Glomerular endothelial cell (primary cell): ENCODE measurements at regions not wholly inside any gene's neighbourhood (a gene's known extent, or its start where the extent isn't known, plus 50 kb on each side); places are given as distances from the start of the nearest gene placed in this dataset.

ENCODE experiments used
- DNase-seq: peaks from one replicate; pipeline ENCODE4 v3.0.0-alpha.2; 2011; ENCODE audit warnings: low read depth, low spot score; ENCODE audit errors: extremely low read depth

GRCh38 chr1:95415146-95415545, 181.1 kb downstream of the RWDD3 start:
- no peak for DNase-seq

DNA sequence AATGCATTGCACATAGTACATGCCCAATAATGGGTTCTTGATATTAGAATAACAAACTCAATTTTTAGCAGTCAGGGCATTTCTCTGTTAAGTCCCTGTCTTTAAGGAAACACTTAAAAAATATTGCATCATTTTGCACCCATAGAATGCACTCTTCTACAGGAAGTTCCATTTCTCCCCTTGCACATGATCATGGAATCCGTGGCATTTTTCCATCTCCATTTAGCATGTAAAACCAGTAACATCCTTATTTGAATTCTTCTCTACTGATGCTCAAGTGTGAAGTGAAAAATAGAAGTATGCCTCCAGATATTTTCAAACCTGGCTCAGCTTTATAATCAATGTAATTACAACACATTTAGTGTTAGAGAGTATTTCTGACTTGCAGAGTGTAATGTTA, 192.8 kb downstream of the RWDD3 start:
- DNase-seq, result no peak

DNA sequence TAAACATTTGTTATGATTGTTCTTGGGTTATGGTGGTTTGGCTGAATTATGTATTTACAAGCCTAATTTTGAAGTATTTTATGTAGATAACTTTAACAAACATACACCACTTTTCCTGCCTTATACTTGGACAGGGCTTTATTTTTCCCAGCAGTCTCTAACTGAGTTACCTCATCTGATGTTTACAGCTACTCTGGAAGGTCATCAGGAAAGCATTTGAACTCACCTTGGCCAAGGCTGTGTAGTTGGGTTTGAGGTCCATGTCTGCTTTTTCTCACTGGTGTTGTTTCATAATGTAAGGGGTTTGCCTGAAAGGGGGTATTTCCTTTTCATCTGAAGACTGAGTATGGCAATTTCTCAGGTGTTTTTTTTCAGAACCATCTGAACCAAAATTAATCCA, 193.5 kb downstream of the RWDD3 start:
- no peak for DNase-seq

- DNase-seq, result no peak
These were observed 197.2 kb downstream of the RWDD3 start for GRCh38 chr1:95431235-95431634.

GRCh38 chr1:95435611-95436010, 201.6 kb downstream of the RWDD3 start:
- no peak for DNase-seq

GRCh38 chr1:95437011-95437410, 203.0 kb downstream of the RWDD3 start:
- DNase-seq, result no peak

DNA sequence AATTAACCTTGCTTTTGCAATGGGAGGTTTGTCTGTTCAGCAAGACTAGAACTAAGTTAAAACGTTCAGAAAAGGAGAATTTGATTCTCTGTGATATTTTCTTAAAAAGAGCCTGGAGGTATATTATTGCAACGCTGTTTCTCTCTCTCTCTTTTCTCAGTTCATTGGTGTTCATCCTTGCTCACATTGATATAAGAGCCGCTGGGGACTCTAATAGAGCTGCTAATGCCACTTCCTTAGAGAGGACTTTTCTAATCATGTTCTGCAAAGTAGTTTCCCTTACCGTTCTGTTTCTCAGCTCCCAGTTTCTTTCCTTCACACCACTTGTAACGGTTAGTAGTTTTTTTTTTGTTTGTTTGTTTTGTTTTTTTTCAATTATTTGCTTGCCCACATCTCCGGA, 203.8 kb downstream of the RWDD3 start:
- no peak for DNase-seq

GRCh38 chr1:95438218-95438948, 204.4 kb downstream of the RWDD3 start:
- no peak for DNase-seq

DNA sequence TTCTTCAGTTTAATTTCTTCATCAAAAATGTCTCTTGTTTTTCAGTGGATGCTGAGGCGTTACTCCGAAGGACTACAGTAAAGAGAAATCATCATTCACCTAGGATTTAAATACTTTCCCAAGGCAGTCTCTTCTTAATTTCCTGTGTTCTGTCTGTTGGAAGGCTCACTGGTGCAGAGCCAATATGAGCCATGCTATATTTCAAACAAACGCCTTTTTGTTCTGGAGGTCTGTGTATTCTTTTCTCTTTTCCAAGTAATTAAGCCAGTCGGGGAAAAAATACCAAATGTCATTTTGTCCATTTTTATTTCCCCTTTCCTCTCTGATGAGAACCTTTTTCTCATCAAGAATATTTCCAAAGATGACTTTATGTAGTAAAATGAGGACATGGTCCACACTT, 206.5 kb downstream of the RWDD3 start:
- DNase-seq, result no peak

DNA sequence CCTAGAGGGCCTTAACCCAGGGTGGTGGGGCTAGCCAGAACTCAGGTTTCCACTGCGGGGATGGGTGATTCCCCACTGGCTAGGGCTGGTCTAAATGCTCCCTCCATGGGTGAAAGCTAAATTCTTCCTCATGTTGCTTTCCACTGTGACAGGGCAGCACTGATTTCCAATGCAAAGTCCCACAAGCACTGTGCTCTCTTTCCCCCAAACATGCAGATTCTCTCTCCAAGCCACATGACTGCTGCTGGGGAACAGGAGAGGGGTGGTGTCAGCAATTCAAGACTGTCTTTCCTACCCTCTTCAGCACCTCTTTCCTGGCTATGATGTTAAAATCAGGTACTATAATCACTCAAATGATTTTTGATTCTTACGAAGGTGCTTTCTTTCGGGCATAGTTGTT, 215.5 kb downstream of the RWDD3 start:
- DNase-seq, result no peak

DNA sequence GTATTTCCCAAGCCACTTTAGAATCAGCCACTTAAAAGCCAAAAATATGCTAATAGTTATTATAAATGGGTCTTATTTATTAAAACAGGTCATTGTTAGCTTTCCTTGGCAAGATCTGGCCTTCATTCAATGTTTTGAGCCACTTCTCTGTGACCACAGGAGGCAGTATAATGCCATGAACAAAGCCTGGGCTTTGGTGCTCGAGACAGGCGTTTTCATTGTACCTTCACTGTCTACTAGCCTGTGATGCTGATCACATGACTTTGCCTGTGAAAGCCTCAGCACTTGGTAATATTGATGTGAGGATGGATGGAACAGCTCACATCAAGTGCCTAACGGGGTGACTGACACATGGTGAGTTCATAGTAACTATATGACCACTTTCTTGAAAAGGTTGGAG, 217.0 kb downstream of the RWDD3 start:
- DNase-seq, result no peak

DNA sequence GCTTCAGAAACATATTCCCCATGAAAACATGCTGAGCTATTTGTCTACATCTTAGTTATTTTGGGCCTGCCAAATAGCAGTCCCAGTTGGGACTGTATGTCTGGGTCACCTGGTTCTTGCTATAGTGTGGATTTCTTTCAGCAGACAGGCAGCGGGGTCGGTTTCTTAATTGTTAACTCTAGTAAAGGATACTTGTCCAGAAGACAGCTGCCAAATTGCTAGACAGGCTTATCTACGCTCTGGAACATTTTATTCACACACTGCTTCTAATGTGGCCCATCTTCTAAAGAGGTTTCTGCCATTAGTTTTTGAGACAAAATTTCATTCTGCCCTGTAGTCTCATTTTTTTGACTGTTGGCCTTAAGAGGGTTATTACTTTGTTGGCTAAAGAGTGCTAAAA, 217.9 kb downstream of the RWDD3 start:
- DNase-seq, result no peak

DNA sequence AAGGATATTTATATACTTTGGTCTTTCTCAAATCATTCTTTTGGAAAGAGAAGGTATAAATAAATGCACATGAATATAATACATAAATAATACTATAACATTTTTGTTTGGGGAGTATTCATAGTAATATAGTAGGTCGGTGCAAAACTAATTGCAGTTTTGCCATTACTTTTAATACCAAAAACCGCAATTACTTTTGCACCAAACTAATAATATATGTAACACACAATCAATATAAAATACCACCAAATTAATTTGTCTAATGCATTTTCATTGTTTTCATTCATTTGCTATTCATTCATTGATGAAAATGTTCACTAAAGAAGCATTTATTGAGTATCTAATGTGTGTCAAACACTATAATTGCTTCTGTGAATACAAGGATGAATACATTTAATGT, 219.0 kb downstream of the RWDD3 start:
- no peak for DNase-seq

DNA sequence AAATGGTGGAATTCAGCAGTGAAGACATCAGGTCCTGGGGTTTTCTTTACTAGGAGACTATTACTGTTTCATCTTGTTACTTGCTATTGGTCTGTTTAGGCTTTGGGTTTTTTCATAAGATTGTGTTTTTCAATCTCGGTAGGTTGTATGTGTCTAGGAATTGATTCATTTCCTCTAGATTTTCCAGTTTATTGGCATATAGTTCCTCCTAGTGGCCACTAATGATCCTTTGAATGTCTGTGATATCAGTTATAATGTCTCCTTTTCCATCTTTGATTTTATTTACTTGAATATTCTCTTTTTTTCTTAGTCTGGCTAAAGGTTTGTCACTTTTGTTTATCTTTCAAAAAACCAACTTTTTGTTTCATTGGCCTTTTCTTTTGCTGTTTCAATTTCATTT, 233.0 kb downstream of the RWDD3 start:
- no peak for DNase-seq

DNA sequence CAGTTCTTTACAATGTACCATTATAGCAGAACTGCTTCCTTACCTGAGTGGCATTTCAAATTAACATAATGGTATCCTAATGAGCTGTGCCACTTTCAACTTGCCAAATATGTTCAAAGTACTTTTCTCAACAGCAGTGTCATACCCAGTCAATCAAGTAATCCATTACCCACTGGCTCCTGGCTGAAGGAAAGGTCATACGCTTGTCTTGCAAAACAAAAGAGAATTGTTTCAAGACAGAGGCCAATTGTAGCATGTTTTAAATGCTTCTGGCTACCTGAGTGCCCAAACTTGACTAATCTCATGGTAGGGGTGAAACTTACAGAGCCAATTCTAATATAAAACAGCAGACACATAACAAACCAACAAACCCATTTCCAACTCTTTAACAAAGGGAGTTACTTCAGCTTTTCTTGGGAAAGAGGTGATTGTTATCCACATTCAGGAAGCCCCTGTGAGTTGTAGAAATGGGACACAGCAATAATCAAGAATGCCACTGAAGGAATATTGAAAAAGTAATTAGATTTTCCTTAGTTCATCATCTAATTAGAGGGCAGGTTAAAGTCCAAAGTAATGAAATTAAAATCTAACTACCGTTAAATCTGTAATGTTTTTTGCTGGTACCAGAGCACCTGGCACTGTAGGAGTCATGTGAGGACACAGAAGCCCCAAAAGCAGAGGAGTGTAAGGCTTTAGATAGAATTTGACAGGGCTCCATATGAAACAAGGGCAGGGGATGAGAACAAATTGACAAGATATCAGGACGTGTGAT, 241.9 kb downstream of the RWDD3 start:
- no peak for DNase-seq

DNA sequence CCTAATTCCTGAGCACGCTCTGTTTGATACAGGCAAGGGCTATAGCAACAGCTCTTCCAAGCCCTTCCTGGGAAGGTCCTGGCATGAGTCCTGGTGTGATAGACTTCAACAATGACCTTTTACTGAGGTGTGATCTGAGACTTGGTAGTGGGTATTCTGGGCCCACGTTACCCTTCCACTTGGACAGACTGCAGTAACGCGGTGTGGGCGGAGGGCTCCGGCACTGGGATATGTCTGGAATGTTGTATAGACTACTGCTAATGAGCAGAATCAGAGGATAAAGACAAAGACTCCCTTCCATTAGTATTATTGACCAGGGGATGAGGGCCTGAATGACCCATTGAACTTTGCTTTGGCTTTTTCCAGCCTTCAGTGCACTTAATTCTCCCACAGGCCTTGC, 262.3 kb downstream of the RWDD3 start:
- DNase-seq, result no peak

DNA sequence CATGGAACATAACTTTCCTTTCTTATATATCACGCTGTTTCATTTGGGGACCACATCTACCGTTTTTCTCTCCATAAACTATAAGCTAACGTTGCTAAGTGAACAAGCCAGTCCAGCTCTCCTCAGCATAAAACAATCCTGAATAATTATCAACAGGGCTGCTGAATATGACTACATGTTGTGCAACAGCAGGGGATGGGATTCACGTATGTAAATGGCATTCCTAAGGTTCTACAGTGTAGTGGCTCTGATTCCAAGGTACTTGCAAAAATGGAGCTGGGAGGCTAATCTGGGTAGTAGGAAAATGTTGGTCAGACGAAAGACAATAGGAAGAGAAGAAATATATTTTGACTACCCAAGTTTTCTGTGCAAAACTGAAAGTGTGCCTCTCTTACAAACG, 262.8 kb downstream of the RWDD3 start:
- no peak for DNase-seq

DNA sequence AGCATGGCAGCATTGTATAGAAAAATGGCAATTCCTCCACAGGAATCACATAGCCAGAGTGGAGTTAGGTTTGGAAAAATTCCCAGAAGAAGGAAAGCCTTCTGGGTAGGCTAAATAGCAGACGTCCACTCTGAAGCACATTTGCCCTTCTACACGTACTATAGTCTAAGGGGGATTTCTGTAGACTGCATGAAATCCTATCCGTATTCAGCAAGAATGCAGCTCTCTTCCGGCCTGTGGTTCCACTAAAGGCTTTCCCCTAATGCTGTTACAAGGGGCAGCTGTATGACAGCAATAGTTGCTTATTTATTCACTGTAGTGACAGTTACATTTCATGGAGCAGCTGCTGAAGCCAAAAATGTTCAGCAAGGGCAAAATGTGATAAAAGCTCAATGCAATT, 263.6 kb downstream of the RWDD3 start:
- no peak for DNase-seq

DNA sequence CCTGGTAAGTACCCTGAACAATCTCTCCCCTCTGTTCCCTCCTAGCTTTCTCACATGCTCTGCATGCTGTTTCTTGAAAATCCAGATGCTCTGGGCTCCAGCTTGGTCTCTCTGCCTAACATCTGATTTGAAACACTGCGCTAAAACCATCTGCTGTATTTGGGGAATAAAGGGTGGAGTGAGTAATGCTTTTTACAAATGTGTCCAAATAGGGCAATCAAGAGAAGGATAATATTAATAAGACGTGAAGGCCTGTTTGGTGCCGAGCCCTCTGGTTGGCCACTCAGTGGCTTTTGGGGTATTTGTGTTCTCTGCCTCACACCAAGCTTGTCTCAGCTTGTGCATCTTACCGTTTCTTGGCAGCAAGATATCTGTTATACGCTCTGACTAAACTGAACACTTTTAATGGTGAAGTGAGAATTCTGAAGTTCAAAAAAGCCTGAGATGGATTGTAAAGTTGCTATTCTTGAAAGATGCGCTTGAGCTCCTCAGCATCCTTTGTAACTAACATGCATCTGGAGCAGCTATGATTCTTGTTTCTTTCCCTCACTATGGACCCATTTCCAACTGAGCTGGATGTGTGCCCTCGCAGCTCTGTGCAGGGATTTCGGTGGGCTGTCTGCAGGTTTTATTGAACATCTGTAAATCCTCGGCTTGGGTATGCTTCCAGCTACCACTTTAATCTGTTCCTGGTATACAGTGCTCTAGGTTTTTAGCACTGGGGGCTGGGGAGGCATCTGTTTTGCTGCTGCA, 269.4 kb downstream of the RWDD3 start:
- DNase-seq, result no peak

DNA sequence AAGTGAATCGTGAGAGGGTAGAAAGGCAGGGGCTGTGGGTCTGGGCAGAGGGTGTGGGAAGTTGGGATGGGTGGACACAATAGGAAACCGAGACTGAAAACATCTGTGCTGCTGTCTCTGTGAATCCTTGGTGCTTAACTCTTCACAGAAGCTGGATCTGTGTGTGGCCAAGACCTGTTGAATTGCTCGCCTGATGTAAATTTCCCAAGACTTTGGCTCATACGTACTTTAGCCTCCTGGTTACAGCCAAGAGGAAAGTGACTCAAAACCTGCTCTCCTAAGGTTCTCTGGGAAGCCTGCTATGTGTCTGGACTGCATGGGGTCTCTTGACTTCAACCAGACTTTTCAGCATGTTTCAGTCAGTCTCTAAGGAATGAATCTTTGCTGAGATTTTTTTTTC, 270.3 kb downstream of the RWDD3 start:
- DNase-seq, result no peak

DNA sequence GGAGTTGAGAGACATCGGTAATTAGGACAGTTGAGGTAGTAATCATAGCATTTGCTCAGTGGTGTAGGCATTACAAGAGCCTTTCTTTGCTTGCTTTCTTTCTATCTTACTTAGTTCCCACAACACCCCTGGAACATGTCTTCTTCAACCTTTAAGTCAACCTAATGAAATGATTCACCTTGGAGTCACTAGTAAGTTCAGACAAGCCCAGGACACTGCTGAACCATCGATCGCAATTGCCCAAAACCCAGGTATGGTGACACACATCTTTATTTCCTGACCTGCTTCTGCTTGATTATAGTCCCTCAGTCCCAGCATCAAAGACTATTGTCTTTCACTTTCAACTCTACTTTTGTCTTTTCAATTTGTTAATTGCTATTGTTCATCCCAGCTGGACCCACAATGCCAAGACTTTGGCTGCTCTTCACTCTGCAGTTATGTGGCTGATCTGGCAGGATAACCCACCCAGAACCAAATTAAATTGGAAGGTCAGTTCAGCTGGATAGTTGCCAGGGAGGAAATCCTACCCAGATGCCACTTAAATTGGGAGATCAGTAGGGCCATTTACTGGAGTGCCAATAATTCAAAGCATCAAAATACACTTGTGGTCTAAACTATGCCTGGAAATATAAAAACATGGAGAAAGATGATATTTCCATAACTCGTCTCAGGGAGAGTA, 272.9 kb downstream of the RWDD3 start:
- no peak for DNase-seq
